Ishikawa (cell line): ENCODE measurements at regions not wholly inside any gene's neighbourhood (a gene's known extent, or its start where the extent isn't known, plus 50 kb on each side); places are given as distances from the start of the nearest gene placed in this dataset.

Experiments used
- CEBPB ChIP-seq: IDR thresholded peaks from 2 replicates; pipeline ENCODE4 v1.6.1; 2012
- CREB1 ChIP-seq: IDR thresholded peaks from 2 replicates; pipeline ENCODE4 v1.6.1; 2012; ENCODE audit warnings: low read depth
- EP300 ChIP-seq: IDR thresholded peaks from 2 replicates; pipeline ENCODE4 v1.6.1; 2012; ENCODE audit warnings: borderline replicate concordance
- FOXM1 ChIP-seq: IDR thresholded peaks from 2 replicates; pipeline ENCODE4 v1.6.1; 2012; ENCODE audit warnings: low read depth, borderline replicate concordance
- RAD21 ChIP-seq: IDR thresholded peaks from 2 replicates; pipeline ENCODE4 v1.6.1; 2012; ENCODE audit warnings: low read depth
- TAF1 ChIP-seq: IDR thresholded peaks from 2 replicates; pipeline ENCODE4 v1.6.1; 2012; ENCODE audit warnings: low read depth, mild to moderate bottlenecking
- YY1 ChIP-seq: IDR thresholded peaks from 2 replicates; pipeline ENCODE4 v1.6.1; 2012; ENCODE audit warnings: low read depth
- ZBTB7A ChIP-seq: IDR thresholded peaks from 2 replicates; pipeline ENCODE4 v1.6.1; 2012; ENCODE audit warnings: low read depth
- TF ChIP-seq, protein P1 (sequence below): IDR thresholded peaks from 2 replicates; pipeline ENCODE4 v1.6.1; 2012
- TF ChIP-seq, protein P2 (sequence below): IDR thresholded peaks from 2 replicates; pipeline ENCODE4 v1.6.1; 2012
- TF ChIP-seq, protein P3 (sequence below): IDR thresholded peaks from 2 replicates; pipeline ENCODE4 v1.6.1; 2012; ENCODE audit warnings: low read depth, mild to moderate bottlenecking

DNA sequence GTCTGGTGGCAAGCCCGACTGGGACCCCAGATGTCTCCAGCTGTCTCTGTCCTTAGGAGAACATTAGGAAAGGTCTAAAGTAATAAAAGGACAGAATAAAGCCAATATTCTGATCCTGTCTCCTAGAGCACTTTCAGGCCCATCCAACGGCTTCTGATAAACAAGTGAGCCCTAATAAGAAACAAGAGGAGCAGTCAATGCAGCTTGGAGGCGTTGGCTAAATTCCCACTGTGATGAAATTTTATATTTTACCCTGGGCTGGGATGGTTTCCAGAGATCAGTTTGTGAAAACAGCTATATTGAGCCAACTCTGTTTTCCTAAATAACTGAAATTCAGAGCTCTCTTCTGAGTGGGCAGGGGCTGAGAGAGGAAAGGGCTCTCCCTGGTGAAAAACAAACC is 55.5 kb upstream of the SRRM4 start:
- TF ChIP-seq RAD21 (no peak), FOXM1 (no peak), CREB1 (no peak), EP300 (no peak), TAF1 (no peak), ZBTB7A (no peak), YY1 (no peak), CEBPB (no peak)
- TF ChIP-seq, protein P1, sequence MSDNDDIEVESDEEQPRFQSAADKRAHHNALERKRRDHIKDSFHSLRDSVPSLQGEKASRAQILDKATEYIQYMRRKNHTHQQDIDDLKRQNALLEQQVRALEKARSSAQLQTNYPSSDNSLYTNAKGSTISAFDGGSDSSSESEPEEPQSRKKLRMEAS = no peak
- TF ChIP-seq, protein P2, sequence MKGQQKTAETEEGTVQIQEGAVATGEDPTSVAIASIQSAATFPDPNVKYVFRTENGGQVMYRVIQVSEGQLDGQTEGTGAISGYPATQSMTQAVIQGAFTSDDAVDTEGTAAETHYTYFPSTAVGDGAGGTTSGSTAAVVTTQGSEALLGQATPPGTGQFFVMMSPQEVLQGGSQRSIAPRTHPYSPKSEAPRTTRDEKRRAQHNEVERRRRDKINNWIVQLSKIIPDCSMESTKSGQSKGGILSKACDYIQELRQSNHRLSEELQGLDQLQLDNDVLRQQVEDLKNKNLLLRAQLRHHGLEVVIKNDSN = no peak
- TF ChIP-seq, protein P3, sequence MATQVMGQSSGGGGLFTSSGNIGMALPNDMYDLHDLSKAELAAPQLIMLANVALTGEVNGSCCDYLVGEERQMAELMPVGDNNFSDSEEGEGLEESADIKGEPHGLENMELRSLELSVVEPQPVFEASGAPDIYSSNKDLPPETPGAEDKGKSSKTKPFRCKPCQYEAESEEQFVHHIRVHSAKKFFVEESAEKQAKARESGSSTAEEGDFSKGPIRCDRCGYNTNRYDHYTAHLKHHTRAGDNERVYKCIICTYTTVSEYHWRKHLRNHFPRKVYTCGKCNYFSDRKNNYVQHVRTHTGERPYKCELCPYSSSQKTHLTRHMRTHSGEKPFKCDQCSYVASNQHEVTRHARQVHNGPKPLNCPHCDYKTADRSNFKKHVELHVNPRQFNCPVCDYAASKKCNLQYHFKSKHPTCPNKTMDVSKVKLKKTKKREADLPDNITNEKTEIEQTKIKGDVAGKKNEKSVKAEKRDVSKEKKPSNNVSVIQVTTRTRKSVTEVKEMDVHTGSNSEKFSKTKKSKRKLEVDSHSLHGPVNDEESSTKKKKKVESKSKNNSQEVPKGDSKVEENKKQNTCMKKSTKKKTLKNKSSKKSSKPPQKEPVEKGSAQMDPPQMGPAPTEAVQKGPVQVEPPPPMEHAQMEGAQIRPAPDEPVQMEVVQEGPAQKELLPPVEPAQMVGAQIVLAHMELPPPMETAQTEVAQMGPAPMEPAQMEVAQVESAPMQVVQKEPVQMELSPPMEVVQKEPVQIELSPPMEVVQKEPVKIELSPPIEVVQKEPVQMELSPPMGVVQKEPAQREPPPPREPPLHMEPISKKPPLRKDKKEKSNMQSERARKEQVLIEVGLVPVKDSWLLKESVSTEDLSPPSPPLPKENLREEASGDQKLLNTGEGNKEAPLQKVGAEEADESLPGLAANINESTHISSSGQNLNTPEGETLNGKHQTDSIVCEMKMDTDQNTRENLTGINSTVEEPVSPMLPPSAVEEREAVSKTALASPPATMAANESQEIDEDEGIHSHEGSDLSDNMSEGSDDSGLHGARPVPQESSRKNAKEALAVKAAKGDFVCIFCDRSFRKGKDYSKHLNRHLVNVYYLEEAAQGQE = no peak
